H1 (cell line): ENCODE measurements at regions not wholly inside any gene's neighbourhood (a gene's known extent, or its start where the extent isn't known, plus 50 kb on each side); places are given as distances from the start of the nearest gene placed in this dataset.
"Not testable (repeated sequence)": the region's sequence is repeated elsewhere in the genome, so short reads cannot be mapped to it uniquely, and the experiment has no call there.

Experiments
- CTCF ChIA-PET: fragments of 300-600 bp; sonication (Branson Sonifier 250); formaldehyde crosslinking; loops from one replicate; lab custom pipeline; 2021; ENCODE audit not compliant: partially characterized antibody; lab: Charles Lee
- POLR2A ChIA-PET: fragments of 300-600 bp; sonication (Branson Sonifier 250); formaldehyde crosslinking; loops from one replicate; lab custom pipeline; 2021; ENCODE audit warnings: inconsistent platforms; ENCODE audit not compliant: partially characterized antibody; lab: Charles Lee
- DNase-seq, 2 experiments: peaks; one replicate each; pipeline versions ENCODE4 v3.0.0 to v3.0.0-alpha.2; 2010 to 2022; ENCODE audit warnings: low spot score in 2 of 2, low read depth in 1 of 2, mixed read lengths in 1 of 2
- FAIRE-seq: peaks from 2 replicates; lab custom pipeline; 2011; peaks lifted over from hg19 to GRCh38; lab: Jason Lieb, UNC
- H2AFZ ChIP-seq: 2 replicates; pipeline ENCODE4 v1.8.1; 2012; ENCODE audit warnings: low read length, inconsistent platforms
- H2AK5ac ChIP-seq: 2 replicates; pipeline ENCODE4 v1.6.1; 2013; ENCODE audit warnings: low read depth, low read length
- H2BK120ac ChIP-seq: replicated peaks from 2 replicates; pipeline ENCODE3; 2013; ENCODE audit warnings: low read depth, low read length, inconsistent platforms
- H2BK12ac ChIP-seq: 2 replicates; pipeline ENCODE4 v1.6.1; 2013; ENCODE audit warnings: low read depth, low read length
- H2BK15ac ChIP-seq: 2 replicates; pipeline ENCODE4 v1.6.1; 2013; ENCODE audit warnings: low read length
- H2BK20ac ChIP-seq: 2 replicates; pipeline ENCODE4 v1.6.1; 2013; ENCODE audit warnings: low read length
- H2BK5ac ChIP-seq: 2 replicates; pipeline ENCODE4 v1.6.1; 2013; ENCODE audit warnings: low read depth, low read length
- H3K14ac ChIP-seq: 2 replicates; pipeline ENCODE4 v1.6.1; 2013; ENCODE audit warnings: inconsistent platforms; ENCODE audit not compliant: insufficient read length
- H3K18ac ChIP-seq: 2 replicates; pipeline ENCODE4 v1.6.1; 2013; ENCODE audit warnings: low read length; ENCODE audit errors: extremely low read depth
- H3K23ac ChIP-seq: 2 replicates; pipeline ENCODE4 v1.6.1; 2013; ENCODE audit warnings: inconsistent platforms; ENCODE audit not compliant: insufficient read length
- H3K23me2 ChIP-seq: 2 replicates; pipeline ENCODE4 v1.6.1; 2013; ENCODE audit warnings: low read depth, low read length
- H3K27ac ChIP-seq: 2 replicates; pipeline ENCODE4 v1.6.1; 2011; ENCODE audit warnings: low read depth, low read length, inconsistent platforms
- H3K27me3 ChIP-seq, 4 experiments: replicated peaks in 1 of 4; 1 replicate in 1 of 4; 2 replicates in 3 of 4; pipeline versions ENCODE4 v1.6.1 to v1.8.1; 2011 to 2013; ENCODE audit warnings: low read length in 3 of 4, mild to moderate bottlenecking in 3 of 4, inconsistent platforms in 2 of 4, mixed read lengths in 2 of 4, moderate library complexity in 1 of 4; ENCODE audit not compliant: control insufficient read depth in 3 of 4, insufficient read depth in 3 of 4; ENCODE audit errors: extremely low read depth in 1 of 4
- H3K36me3 ChIP-seq, 4 experiments: 2 replicates each; pipeline versions ENCODE4 v1.6.1 to v1.8.1; 2011 to 2013; ENCODE audit warnings: mild to moderate bottlenecking in 4 of 4, low read length in 3 of 4, moderate library complexity in 2 of 4, control low read depth in 1 of 4, inconsistent platforms in 1 of 4; ENCODE audit not compliant: insufficient read depth in 4 of 4, control insufficient read depth in 2 of 4
- H3K4ac ChIP-seq: replicated peaks from 2 replicates; pipeline ENCODE3; 2013; ENCODE audit warnings: low read length, low read depth, mixed read lengths, inconsistent platforms; ENCODE audit not compliant: insufficient read length
- H3K4me1 ChIP-seq, 4 experiments: replicated peaks in 1 of 4; 1 replicate in 1 of 4; 2 replicates in 3 of 4; pipeline versions ENCODE4 v1.6.1 to v1.8.1; 2011 to 2013; ENCODE audit warnings: low read length in 3 of 4, inconsistent platforms in 2 of 4, mixed read lengths in 1 of 4; ENCODE audit not compliant: insufficient read depth in 4 of 4, control insufficient read depth in 3 of 4
- H3K4me2 ChIP-seq, 2 experiments: 2 replicates each; pipeline versions ENCODE4 v1.6.1 to v1.8.1; 2011 to 2013; ENCODE audit warnings: low read depth in 2 of 2, low read length in 2 of 2, control low read depth in 1 of 2, inconsistent platforms in 1 of 2, mild to moderate bottlenecking in 1 of 2; ENCODE audit not compliant: insufficient read depth in 1 of 2
- H3K4me3 ChIP-seq, 4 experiments: fragments of 200-600, 300-600 bp in 1 of 4; sonication (generic), shearing (Covaris generic), sonication (Bioruptor Twin) in 1 of 4; 2 replicates each; pipeline versions ENCODE4 v1.5.1 to v1.8.1; 2011 to 2016; ENCODE audit warnings: low read length in 4 of 4, low read depth in 3 of 4, control low read depth in 2 of 4, inconsistent platforms in 2 of 4, mild to moderate bottlenecking in 2 of 4, mixed read lengths in 1 of 4, moderate library complexity in 1 of 4; ENCODE audit not compliant: insufficient read depth in 2 of 4; ENCODE audit errors: extremely low read depth in 1 of 4
- H3K56ac ChIP-seq: replicated peaks from 2 replicates; pipeline ENCODE3; 2013; ENCODE audit warnings: low read depth, mild to moderate bottlenecking, mixed read lengths, low read length, inconsistent platforms; ENCODE audit not compliant: insufficient read length
- H3K79me1 ChIP-seq: 2 replicates; pipeline ENCODE4 v1.6.1; 2013; ENCODE audit warnings: low read depth, low read length, control low read depth
- H3K79me2 ChIP-seq, 2 experiments: 2 replicates each; pipeline versions ENCODE4 v1.6.1 to v1.8.1; 2012 to 2013; ENCODE audit warnings: low read length in 2 of 2, mild to moderate bottlenecking in 2 of 2, inconsistent platforms in 1 of 2; ENCODE audit not compliant: insufficient read depth in 2 of 2, control insufficient read depth in 1 of 2
- H3K9ac ChIP-seq, 4 experiments: replicated peaks in 1 of 4; 1 replicate in 1 of 4; 2 replicates in 3 of 4; pipeline versions ENCODE4 v1.6.1 to v1.8.1; 2011 to 2013; ENCODE audit warnings: low read depth in 3 of 4, low read length in 3 of 4, control low read depth in 2 of 4, mild to moderate bottlenecking in 2 of 4, moderate library complexity in 2 of 4, inconsistent platforms in 1 of 4; ENCODE audit errors: extremely low read depth in 1 of 4
- H3K9me3 ChIP-seq, 2 experiments: 2 replicates each; pipeline versions ENCODE4 v1.6.1 to v1.8.1; 2012 to 2013; ENCODE audit warnings: mild to moderate bottlenecking in 2 of 2, moderate library complexity in 2 of 2, control low read depth in 1 of 2, inconsistent platforms in 1 of 2, low read depth in 1 of 2, low read length in 1 of 2, mixed read lengths in 1 of 2; ENCODE audit not compliant: insufficient read depth in 2 of 2
- H4K20me1 ChIP-seq, 2 experiments: replicated peaks in 1 of 2; 2 replicates each; pipeline versions ENCODE3 to v1.8.1; 2011 to 2013; ENCODE audit warnings: inconsistent platforms in 2 of 2, low read length in 2 of 2, mild to moderate bottlenecking in 1 of 2; ENCODE audit not compliant: insufficient read depth in 2 of 2, control insufficient read depth in 1 of 2
- H4K5ac ChIP-seq: 2 replicates; pipeline ENCODE4 v1.6.1; 2013; ENCODE audit warnings: low read length, low read depth, mixed read lengths, inconsistent platforms; ENCODE audit not compliant: insufficient read length
- H4K8ac ChIP-seq: 2 replicates; pipeline ENCODE4 v1.8.0; 2013; ENCODE audit warnings: mild to moderate bottlenecking, moderate library complexity, low read length, inconsistent platforms; ENCODE audit not compliant: insufficient read depth; ENCODE audit errors: extremely low read depth
- H4K91ac ChIP-seq: replicated peaks from 2 replicates; pipeline ENCODE3; 2013; ENCODE audit warnings: low read length, mixed read lengths, inconsistent platforms; ENCODE audit not compliant: insufficient read length
- YY1 ChIP-seq: IDR thresholded peaks from 2 replicates; pipeline ENCODE4 v1.6.1; 2011; ENCODE audit warnings: low read depth, mild to moderate bottlenecking, low read length
- WGBS, 2 experiments: shearing (Covaris generic) in 1 of 2; methylation state at CpG; one replicate each; pipeline versions ENCODE4 v1.1.6 to v1.1.7; 2013 to 2015; ENCODE audit warnings: low lambda C conversion rate in 2 of 2, mixed read lengths in 2 of 2, inconsistent platforms in 1 of 2, low coverage in 1 of 2, missing lambda C conversion rate in 1 of 2; ENCODE audit not compliant: insufficient replicate concordance in 2 of 2, insufficient coverage in 1 of 2, insufficient read length in 1 of 2; ENCODE audit errors: extremely low coverage in 1 of 2, missing lambda C conversion rate in 1 of 2; 5-methylcytosine and 5-hydroxymethylcytosine counted together

DNA sequence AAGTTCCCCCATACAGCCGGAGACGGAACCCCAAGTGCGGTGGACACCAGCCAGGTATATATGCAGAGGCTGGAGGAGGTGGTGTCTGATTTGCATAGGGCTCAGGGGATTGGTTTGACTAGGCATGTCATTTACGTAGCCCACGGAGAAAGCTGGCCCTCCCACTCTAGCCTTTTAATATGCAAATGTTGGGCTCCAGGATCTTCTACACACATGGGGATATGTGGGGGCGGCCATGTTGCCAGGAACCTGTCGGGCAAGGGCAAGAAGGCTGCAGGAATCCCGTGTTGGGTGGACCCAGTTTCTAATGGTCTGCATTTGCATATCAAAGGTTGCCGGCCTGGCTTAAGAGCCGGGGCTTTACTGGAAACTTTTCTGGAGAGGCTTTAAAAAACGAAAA, 57.4 kb downstream of the FTHL17 start:
- H3K14ac ChIP-seq, H3K27me3 ChIP-seq, H3K9me3 ChIP-seq, H4K5ac ChIP-seq, H4K20me1 ChIP-seq, H3K4me3 ChIP-seq, H4K91ac ChIP-seq, H3K79me1 ChIP-seq, H3K4me2 ChIP-seq, H2BK5ac ChIP-seq, H3K18ac ChIP-seq, POLR2A ChIA-PET, FAIRE-seq, H3K56ac ChIP-seq, H2BK20ac ChIP-seq, H3K23ac ChIP-seq, H2AFZ ChIP-seq, H3K4me1 ChIP-seq, H2AK5ac ChIP-seq, H3K9ac ChIP-seq, H4K8ac ChIP-seq, H3K36me3 ChIP-seq, H2BK120ac ChIP-seq, H2BK12ac ChIP-seq, H3K79me2 ChIP-seq, H3K4ac ChIP-seq, H2BK15ac ChIP-seq, CTCF ChIA-PET, DNase-seq, H3K27ac ChIP-seq, H3K23me2 ChIP-seq: not testable (repeated sequence)
- peak; percentile 47; the same call in 1 of the 2 replicates for TF ChIP-seq YY1
- WGBS, 2 experiments: 89% methylated on average over 8 of the region's 11 CpGs; no CpG with 5 or more reads in 1 of the 2 experiments
